Astrocyte of the spinal cord (primary cell): ENCODE measurements at regions not wholly inside any gene's neighbourhood (a gene's known extent, or its start where the extent isn't known, plus 50 kb on each side); places are given as distances from the start of the nearest gene placed in this dataset.
A peak's percentile ranks its signal among the peaks of the same experiment; 100 is the strongest.

Experiments used
- DNase-seq: peaks from one replicate; pipeline ENCODE4 v3.0.0; 2011; ENCODE audit warnings: low read depth, low spot score
- H3K4me3 ChIP-seq: 2 replicates; pipeline ENCODE4 v1.5.1; 2011; ENCODE audit warnings: low read depth, mild to moderate bottlenecking, low read length, moderate library complexity
- CTCF ChIP-seq: IDR thresholded peaks from 2 replicates; pipeline ENCODE4 v1.5.1; 2012; ENCODE audit warnings: low read depth, mild to moderate bottlenecking, low read length, inconsistent platforms
- in situ Hi-C: cut with HindIII; loops from 2 replicates; pipeline ENCODE4 v1.10.0; 2017; ENCODE audit warnings: low sequenced_read_pairs

DNA sequence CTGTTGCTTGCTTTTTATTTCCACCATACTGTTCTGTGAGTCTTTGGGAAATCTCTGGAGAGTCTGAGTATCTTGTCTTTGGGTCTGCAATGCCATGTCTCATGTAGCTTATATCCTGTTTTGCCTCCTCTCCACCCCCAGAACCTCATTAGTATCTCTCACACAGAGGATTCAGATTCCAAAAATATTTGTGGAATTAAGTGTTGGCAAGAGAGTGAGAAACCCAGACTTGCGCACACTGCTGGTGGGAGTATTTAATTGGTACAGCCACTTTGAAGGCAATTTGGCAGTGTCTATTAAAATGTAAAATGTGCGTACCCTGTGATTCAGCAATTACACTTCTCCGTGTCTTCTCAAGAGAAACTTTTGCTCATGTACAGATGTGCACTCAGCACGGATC, 68.6 kb downstream of the ZNF621 start:
- H3K4me3 ChIP-seq, result no peak overlapping the region
- no peak for TF ChIP-seq CTCF
- in situ Hi-C loops, result loop anchor here (25.0 kb wide), 2 partner anchors 644 to 1094 kb away; no protein-coding TSS in a partner anchor
- DNase-seq, result peak; percentile 48

- in situ Hi-C loops, result loop anchor here (25.0 kb wide), 2 partner anchors 640 to 1090 kb away; no protein-coding TSS in a partner anchor
- DNase-seq, result peak; percentile 49
- no peak for TF ChIP-seq CTCF
- no peak overlapping the region for H3K4me3 ChIP-seq
These were observed 72.7 kb downstream of the ZNF621 start for GRCh38 chr3:40597441-40597840.

DNA sequence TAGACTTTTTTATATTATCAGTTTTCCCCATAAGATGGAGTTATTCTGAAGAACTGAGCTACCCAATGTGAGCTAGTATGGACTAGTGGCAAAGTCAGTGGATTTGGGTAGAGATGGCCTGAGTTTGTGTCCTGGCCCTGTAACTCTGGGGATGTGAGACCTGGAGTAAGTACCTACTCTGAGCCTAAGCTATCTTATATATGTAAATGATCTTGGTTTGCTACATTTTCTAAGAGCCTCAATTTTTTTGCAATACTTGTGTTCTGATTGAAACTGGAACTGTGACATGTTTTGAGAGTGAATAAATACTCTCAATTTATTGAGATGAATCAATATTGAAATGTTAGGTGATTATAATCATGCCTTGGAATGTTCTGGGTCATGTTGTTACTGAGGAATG, 73.6 kb downstream of the ZNF621 start:
- DNase-seq, result no peak
- TF ChIP-seq CTCF, result no peak
- no peak overlapping the region for H3K4me3 ChIP-seq
- in situ Hi-C loops, result loop anchor here (25.0 kb wide), 2 partner anchors 639 to 1089 kb away; no protein-coding TSS in a partner anchor

- TF ChIP-seq CTCF, result no peak
- in situ Hi-C loops, result loop anchor here (25.0 kb wide), 2 partner anchors 638 to 1088 kb away; no protein-coding TSS in a partner anchor
- DNase-seq, result no peak
- H3K4me3 ChIP-seq, result no peak overlapping the region
These were observed 74.2 kb downstream of the ZNF621 start for GRCh38 chr3:40598962-40599361.

- no peak for DNase-seq
- no peak for TF ChIP-seq CTCF
- in situ Hi-C loops, result no loop called here
- no peak overlapping the region for H3K4me3 ChIP-seq
These were observed 78.1 kb downstream of the ZNF621 start for GRCh38 chr3:40602778-40603385.

DNA sequence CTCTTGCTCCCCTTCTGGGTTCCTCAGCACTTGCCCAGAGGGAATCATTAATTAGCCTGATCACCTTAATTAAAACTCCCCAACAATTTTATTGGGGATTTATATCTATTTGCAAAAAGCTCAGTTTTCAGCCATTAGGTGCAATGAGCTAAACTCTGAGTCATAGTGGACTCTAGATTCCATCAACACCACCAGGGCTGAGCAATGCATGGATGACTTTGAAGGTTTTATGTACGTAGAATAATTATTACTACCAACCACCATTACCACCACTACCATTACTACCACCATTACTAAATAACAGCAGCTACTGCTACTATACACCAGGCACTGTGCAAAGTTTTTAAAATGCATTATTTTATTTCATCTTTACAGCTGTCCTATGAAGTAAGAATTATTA, 81.2 kb downstream of the ZNF621 start:
- no peak overlapping the region for H3K4me3 ChIP-seq
- no peak for DNase-seq
- TF ChIP-seq CTCF, result no peak
- in situ Hi-C loops, result no loop called here

DNA sequence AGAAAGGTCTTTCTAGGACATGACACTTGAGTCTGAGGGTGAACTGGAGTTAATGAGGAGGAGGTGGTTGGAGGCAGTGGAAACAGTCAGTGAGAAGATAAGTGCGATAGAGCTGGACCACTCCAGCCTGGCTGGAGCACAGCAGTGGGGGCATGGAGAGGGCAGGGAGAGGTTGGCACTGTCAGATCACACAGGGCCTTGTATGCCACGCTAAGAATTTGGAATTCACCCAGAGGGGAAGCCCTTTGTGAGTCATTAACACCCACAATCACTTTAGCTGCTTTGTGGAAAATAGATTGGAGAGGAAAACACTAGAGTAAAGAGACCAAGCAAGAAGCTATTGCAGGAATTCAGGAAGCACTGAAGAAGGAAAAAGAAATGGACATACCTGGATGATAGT, 83.3 kb downstream of the ZNF621 start:
- no peak for DNase-seq
- H3K4me3 ChIP-seq, result no peak overlapping the region
- in situ Hi-C loops, result no loop called here
- TF ChIP-seq CTCF, result no peak
